ENCODE measurements at regions not wholly inside any gene's neighbourhood (a gene's known extent, or its start where the extent isn't known, plus 50 kb on each side); places are given as distances from the start of the nearest gene placed in this dataset.

DNA sequence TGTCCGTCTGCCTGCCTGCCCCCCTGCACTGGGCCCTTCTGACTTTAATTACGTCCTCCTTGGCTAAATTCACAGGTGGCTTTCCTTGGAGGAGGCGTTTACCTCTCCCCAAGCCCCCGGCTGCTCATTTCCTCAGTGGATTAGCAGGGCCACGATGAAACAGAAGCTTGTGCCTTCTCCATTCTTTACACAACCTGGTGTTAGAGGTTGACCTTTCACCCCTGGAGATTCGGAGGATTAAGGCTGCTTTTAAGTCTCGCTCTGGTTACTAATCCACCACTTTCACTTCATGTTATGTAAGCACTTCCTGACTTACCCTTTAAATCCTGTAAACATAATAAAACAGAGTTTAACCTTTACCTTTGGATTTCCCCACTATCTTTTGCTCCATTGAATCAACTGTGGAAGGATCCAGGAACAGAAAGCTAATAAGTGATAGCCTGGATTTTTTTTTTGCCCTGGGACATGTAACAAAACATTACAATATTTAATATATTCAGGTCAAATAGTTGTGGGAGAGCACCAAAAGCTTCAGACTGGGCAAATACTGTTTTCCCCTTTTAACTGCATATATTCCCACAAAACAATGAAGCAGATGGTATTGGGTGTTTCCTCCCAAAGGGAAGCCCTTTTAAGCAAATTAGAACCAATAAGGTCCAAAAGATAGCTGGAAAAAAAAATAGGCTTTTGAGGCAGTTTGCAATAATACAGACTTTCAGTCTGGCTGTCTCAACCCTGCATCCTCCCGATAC is 370.2 kb downstream of the EN1 start:
- no peaks in the 10 kb centered on the region for H3K27me3 ChIP-seq (replicated peaks)
- no peak overlapping the region for H3K4me3 ChIP-seq (ENCODE audit: low read depth, low read length)
- in situ Hi-C loops (cut with HindIII; ENCODE audit: low pct_ligation_motif_present, low sequenced_read_pairs): no loop called here
- TF ChIP-seq, protein P1, sequence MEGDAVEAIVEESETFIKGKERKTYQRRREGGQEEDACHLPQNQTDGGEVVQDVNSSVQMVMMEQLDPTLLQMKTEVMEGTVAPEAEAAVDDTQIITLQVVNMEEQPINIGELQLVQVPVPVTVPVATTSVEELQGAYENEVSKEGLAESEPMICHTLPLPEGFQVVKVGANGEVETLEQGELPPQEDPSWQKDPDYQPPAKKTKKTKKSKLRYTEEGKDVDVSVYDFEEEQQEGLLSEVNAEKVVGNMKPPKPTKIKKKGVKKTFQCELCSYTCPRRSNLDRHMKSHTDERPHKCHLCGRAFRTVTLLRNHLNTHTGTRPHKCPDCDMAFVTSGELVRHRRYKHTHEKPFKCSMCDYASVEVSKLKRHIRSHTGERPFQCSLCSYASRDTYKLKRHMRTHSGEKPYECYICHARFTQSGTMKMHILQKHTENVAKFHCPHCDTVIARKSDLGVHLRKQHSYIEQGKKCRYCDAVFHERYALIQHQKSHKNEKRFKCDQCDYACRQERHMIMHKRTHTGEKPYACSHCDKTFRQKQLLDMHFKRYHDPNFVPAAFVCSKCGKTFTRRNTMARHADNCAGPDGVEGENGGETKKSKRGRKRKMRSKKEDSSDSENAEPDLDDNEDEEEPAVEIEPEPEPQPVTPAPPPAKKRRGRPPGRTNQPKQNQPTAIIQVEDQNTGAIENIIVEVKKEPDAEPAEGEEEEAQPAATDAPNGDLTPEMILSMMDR (IDR thresholded peaks at IDR 0.05; ENCODE audit: low read depth, low read length, missing control alignments): no peak
- H3K27ac ChIP-seq: no peak overlapping the region
- DNase-seq: no peak
- H3K36me3 ChIP-seq (replicated peaks): no peaks in the 10 kb centered on the region

DNA sequence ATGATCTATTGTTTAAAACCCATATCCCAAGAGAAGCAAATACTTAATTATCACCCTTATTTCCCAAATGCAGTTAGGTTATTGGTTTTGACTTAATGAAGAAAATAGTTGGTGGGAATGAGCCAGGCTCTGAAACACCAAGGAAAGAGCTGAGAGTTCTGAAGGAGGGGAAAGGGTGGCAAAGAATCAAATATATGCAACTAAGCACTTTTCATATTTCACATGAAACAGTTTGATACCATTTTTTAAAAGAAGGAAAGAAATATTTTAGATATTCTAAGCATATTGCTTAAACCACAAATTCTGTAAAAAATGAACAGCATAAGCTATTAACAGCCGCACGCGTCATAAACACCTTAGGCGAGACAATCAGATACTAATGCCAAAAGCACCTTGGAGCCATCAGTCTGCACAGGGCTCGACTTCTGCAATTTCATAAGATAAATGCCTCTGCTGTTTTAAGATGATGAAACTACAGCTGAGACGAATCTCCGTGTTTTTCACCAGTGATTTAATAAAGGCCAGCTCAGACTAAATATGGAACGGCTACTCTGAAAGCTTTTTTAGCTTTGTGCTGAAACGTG is 371.7 kb downstream of the EN1 start:
- in situ Hi-C loops (cut with HindIII; ENCODE audit: low pct_ligation_motif_present, low sequenced_read_pairs): no loop called here
- no peak for DNase-seq
- Histone ChIP-seq H3K4me3 (ENCODE audit: low read depth, low read length) (no peak overlapping the region), H3K27ac (no peak overlapping the region), H3K36me3 (replicated peaks) (no peaks in the 10 kb centered on the region), H3K27me3 (replicated peaks) (no peaks in the 10 kb centered on the region)
- TF ChIP-seq, protein P1 (IDR thresholded peaks at IDR 0.05; ENCODE audit: low read depth, low read length, missing control alignments): no peak

DNA sequence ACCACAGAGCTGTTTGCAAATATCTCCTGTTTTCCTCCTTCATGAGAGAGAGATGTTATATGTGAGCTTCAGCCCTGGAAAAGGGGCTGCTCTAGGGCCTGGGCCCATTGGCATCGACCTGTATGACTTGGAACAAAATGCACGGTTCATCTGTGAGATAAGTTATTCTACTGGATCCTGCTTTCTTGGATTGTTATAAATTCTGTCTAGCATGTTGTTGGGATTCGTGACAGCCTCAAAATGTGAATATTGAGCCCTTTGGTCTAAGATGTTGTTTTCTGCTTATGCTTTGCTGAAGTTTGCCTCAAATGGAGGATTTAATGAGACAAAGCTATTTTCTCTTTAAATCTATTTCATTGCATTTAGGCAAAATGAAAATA is 372.9 kb downstream of the EN1 start:
- TF ChIP-seq, protein P1 (IDR thresholded peaks at IDR 0.05; ENCODE audit: low read depth, low read length, missing control alignments): no peak
- no peak overlapping the region for H3K4me3 ChIP-seq (ENCODE audit: low read depth, low read length)

DNA sequence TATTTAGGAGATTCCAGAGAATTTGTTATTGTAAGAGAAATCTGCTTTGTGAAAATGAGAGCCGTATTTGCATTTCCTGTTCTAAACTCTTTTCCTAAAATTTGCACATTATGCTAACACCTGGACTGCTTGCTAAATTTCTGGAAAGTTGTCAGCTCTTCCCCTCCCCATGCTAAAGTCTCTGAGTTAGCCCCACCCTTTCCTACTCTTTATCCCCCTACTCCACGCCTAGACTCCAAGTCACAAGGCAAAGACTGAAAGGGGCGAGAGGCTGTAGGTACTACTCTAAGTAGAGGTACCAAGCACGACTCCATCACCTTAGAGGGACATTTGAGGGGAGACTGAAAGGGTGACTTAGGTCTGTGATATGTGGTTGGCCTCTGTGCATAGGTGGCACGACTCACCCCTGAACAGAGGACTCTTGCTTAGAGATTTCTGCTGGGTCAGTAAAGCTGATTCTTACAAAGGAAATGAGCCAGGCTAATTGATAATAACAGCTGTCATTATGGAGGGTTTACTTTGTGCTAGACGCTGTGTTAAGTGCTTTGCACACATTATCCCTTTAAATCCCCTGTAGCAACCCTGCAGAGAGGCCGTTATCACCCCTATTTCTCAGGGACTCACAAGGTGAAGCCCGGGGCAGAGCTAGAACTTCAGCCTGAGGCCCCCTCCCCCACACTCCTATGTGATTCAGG is 373.5 kb downstream of the EN1 start:
- no peak for DNase-seq
- Histone ChIP-seq H3K36me3 (replicated peaks) (no peaks in the 10 kb centered on the region), H3K4me3 (ENCODE audit: low read depth, low read length) (no peak overlapping the region), H3K27me3 (replicated peaks) (no peaks in the 10 kb centered on the region), H3K27ac (no peak overlapping the region)
- TF ChIP-seq, protein P1 (IDR thresholded peaks at IDR 0.05; ENCODE audit: low read depth, low read length, missing control alignments): no peak
- in situ Hi-C loops (cut with HindIII; ENCODE audit: low pct_ligation_motif_present, low sequenced_read_pairs): no loop called here

More for the DNA sequence above, 372.9 kb downstream of the EN1 start:
- no peak for DNase-seq
- H3K27ac ChIP-seq: no peak overlapping the region
- no peaks in the 10 kb centered on the region for H3K27me3 ChIP-seq (replicated peaks)
- in situ Hi-C loops (cut with HindIII; ENCODE audit: low pct_ligation_motif_present, low sequenced_read_pairs): no loop called here
- no peaks in the 10 kb centered on the region for H3K36me3 ChIP-seq (replicated peaks)

DNA sequence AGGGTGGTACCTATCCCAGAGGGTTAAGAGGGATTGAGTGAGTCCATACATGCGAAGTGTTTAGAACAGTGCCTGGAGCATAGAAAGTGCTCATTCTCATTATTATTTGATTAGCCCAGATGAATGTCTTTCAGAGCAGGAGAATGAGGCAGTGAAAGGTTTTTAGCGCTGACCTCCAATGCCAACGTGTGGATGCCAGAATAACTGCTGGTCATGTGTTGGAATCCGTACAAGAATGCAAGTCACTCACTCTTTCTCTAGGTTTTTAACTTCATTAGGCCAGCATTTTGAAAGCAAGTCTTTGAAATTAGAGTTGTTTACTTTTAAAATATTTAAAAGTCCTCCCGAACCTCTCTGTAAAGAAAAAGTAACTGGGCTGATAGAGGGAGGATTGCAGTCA is 374.2 kb downstream of the EN1 start:
- in situ Hi-C loops (cut with HindIII; ENCODE audit: low pct_ligation_motif_present, low sequenced_read_pairs): no loop called here
- no peak for DNase-seq
- H3K27me3 ChIP-seq (replicated peaks): no peaks in the 10 kb centered on the region
- TF ChIP-seq, protein P1 (IDR thresholded peaks at IDR 0.05; ENCODE audit: low read depth, low read length, missing control alignments): no peak
- no peaks in the 10 kb centered on the region for H3K36me3 ChIP-seq (replicated peaks)
- H3K4me3 ChIP-seq (ENCODE audit: low read depth, low read length): no peak overlapping the region
- H3K27ac ChIP-seq: no peak overlapping the region
